ENCODE measurements at regions not wholly inside any gene's neighbourhood (a gene's known extent, or its start where the extent isn't known, plus 50 kb on each side); places are given as distances from the start of the nearest gene placed in this dataset.

DNA sequence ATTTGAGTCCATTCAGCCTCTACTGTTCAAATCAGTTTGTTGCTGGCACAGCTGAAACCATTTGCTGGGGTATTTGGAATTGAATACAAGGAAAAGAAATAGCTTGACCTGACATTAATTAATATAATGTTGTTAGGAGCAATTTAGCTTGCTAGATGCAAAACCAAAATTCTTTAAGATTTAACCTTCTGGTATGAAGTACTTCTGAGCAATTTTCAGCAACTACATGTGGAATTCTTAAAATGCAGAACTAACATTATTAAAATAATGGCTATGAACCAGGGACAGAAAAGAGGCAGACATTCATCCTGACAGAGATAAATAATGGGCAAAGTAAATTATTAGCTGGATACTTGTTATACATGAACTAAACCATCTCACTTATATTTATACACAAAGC, 160.0 kb upstream of the MIR17HG start:
- no peak for DNase-seq (ENCODE audit: low spot score)

DNA sequence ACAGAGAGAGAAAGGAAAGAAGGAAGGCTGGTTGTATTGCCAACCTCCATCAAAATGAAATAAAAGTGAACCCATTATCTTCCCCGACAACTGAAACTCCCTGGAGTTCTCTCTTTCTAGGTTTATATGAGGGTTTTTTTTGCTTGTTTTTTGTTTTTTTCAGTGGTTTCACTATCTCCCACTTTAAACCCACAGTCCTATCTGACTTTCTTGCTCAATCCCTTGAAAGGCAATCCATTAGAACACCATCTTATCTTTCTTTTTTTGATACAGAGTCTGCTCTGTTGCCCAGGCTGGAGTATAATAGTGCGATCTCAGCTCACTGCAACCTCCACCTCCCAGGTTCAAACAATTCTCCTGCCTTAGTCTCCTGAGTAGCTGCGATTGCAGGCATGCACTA, 158.0 kb upstream of the MIR17HG start:
- DNase-seq (ENCODE audit: low spot score): no peak
- no peak for ATAC-seq

More for the DNA sequence above, 160.0 kb upstream of the MIR17HG start:
- ATAC-seq: no peak

DNA sequence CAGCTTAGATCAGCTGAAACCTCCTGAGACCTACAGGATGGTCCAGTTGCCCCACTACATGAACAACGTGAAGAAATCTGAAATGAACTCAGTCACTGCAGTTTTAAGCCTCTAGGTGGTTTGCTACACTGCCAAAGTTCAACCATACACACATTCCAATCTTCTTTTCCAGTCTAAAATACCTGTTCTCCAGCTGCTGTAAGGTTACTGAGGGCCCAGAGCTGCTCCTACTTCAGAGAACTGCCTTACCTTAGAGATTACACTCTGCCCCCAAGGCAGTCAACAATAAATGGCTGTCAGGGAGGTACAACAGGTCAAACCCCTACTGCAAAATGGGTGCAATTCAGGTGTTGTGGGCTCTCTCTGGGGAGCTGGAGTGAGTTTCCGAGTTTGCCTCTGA, 154.1 kb upstream of the MIR17HG start:
- DNase-seq (ENCODE audit: low spot score): no peak
- no peak for ATAC-seq

DNA sequence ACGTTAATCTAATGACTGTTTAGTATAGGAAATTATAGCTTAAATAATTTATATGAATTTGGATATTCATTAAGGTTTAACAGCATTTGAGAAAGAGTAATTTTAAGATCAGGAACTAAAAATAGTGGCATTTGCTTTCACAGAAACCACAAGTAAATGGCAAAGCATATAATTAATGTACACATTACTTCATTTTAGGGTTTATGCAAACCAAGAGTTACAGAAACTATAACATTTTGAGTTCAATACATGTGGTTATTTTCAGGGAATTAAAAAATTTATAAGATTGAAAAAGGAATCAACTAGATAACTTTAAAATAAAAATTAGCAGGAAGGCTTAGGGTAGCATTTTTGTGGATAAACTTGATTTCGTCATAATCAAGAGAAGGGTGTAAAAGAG, 151.7 kb upstream of the MIR17HG start:
- DNase-seq (ENCODE audit: low spot score) (no peak), ATAC-seq (no peak)

DNA sequence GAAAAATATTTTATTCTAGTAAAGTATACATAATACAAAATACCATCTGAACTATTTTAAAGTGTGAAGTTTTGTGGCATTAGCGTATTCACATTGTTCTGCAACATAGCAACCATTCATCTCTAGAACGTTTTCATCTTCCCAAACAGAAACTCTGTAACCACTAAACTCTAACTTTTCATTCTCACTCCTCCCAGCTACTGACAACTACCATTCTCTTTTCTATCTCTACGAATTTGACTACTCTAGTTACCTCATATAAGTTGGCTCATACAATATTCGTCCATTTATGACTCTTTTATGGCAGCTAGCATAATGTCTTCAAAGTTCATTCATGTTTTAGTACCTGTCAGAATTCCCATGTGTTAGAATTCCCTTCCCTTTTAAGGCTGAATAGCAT, 150.5 kb upstream of the MIR17HG start:
- DNase-seq (ENCODE audit: low spot score) (no peak), ATAC-seq (no peak)

DNA sequence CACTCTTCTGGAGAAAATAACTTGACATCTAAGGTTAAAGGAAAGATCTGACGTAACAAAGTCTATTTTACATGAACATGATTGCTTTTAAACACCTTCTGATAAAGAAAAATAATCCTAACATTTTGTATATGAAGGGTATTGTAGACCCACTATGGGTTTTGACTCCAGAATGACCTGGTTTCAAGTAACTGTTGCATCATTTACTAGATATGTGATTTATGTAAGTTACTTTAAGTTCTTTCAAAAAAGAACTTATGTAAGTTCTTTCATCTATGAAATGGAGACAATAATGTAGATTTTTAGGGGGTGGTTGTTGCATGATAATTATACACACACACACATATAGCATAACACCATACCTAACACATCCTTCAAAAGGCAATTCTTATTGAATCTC, 147.6 kb upstream of the MIR17HG start:
- no peak for DNase-seq (ENCODE audit: low spot score)
- ATAC-seq: no peak

DNA sequence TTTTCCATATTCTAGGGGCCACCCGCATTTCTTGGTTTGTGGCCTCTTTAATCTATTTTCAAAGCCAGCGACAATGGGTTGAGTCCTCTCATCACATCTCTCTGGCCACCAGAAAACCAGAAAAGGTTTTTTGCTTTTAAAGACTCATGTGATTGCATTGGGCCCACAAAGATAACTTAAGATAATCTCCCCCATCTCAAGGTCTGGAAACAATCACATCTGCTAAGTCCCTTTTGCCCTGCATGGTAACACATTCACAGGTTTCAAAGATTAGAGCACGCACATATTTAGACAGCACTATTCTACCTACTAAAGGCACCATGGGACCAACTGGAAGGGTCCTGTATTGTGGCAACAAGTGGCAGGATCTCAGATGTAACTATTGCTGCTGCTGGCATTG, 147.0 kb upstream of the MIR17HG start:
- DNase-seq (ENCODE audit: low spot score) (no peak), ATAC-seq (no peak)

DNA sequence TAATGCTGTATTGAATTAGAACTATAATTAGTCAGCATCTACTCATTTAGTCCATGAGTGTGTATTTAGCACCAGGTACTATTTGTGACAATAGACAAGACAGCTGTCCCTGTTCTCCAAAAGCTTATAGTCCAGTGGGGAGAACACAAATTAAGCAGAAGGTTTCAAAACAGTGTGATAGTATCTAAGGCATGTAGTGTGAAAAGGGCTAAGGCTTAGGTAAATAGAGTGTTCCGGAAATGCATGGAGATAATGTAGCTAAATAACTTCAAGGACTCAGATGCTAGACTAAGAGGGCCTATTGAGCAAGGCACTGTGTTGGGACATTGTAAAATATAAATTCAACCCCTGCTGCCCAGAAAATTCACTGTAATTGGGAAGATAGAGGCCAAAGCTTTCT, 144.1 kb upstream of the MIR17HG start:
- DNase-seq (ENCODE audit: low spot score): no peak
- ATAC-seq: no peak

DNA sequence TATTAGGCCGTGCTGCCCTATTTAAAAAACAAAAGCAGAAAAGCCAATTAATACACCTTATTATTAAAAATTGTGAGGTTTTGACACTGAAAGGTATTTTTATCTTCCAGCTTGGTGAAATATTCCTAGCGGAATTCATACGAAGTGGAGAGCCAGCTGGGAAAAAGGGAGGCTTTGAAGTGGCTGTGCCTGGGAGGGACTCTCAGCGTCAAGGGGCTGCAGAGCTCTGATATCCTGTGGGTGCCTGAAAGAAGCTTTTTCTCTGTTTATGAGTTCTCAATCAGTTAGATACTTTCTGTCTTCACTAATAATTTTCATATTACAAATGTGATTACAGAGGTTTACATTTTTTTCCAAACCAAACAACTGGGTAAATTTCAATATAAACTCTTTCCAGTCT, 140.2 kb upstream of the MIR17HG start:
- DNase-seq (ENCODE audit: low spot score) (no peak), ATAC-seq (no peak)

DNA sequence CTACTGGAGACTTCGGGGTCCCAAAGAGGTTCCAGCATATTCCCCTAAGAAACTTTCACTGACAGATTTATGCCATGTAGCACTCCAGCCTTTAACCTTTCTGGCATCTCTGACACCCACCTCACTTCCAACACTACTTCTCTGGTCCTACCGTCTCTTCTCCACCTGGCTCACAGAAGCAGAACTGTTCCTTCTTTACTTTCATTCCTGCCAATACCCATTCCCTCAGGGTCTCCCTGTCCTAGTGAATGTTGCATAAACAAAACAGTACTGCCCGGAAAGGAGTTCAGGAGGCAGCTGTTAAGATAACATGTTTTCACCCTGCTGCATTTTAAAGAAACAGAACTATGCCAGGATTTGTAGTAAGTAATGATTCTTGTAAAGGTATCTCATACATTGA, 136.0 kb upstream of the MIR17HG start:
- no peak for ATAC-seq

DNA sequence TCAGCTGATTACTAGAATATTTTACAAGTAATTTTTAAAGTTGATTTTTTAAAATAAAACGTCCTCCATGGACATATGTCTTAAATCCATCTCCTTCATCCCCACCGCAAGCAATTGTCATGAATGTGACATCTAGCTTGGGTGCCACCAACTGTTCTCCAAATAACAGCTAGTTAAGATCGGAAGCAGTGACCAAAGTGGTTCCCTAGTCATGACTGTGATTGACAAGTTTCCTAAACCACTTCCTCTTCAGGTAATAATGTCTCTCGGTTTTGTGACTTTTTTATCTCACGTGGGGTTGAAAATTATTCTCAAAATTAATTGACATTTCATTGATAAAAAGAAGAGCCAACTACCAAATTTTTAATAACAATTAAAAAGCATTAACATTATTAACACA, 135.3 kb upstream of the MIR17HG start:
- ATAC-seq (no peak), DNase-seq (ENCODE audit: low spot score) (no peak)

More for the DNA sequence above, 136.0 kb upstream of the MIR17HG start:
- DNase-seq (ENCODE audit: low spot score): no peak

DNA sequence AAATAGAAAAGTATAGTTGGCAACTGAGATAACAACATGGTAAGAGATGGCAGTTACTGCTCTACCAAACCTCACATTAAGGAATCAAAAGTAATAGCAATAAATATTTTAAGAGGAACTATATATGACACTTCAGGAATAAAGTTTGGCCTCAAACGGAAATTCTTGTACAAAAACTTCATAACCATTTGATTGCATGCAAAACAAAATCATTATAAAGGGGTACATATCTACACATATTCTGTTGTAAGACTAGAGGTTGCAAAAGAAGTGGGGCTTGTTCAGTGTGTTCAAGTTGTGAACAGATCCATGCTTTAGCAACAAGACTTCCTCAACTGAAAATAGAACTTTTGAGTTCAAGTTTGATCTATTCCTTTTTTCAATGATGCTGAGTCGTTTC, 133.5 kb upstream of the MIR17HG start:
- no peak for ATAC-seq

DNA sequence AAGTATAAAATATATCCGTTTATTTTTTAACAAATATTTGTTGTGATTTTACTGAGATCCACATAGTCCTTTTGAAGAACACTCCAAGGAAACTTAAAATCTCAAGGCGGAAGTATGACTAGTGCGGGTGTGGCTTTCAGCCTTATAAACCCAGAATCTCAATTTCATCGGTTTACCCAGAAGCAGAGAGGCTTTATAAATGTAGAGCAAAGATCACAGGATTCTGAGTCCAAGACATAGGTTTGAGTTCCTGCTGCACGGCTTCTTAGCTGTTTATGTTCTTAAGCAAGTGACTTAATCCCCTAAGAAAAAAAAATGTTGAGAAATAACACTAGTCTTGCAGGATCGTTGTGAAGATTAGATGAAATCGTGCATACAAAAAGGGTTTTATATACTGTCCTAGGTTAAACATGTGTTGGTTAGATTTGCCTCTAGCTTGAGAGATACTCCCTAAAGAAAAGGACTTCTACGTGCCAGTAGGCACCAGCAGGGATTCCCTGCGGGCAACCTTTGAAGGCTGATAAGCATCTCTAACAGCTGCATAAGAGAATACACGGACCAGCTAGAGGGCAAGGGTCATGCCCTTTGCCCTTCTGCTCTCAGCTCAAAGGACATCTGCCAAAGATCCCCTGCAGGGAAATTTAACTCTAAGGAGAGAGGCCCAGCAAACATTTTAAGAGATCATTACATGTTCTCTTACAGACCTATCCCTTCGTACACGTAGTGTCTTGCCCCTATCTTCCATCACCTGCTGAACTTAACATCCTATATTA, 130.4 kb upstream of the MIR17HG start:
- DNase-seq (ENCODE audit: low spot score): no peak
- no peak for ATAC-seq

More for the DNA sequence above, 133.5 kb upstream of the MIR17HG start:
- DNase-seq (ENCODE audit: low spot score): no peak

DNA sequence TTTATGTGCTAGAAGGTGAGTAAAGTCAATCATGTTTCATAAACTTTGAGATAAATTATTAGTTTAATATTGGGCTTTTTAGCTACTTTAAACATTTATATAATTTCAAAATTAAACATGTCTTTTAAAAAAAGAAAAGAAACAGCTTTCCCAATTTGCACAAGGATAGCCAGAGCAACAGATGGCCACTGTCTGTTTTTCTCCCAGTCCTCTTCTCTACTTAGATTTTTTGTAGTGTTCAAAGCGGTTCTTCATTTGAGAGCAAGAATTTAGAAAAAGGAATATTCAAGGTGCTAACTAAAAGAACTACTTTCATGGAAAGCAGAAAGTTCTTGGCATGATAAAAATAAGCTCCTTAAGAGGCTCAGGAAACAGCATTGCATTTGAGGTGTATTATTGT, 128.3 kb upstream of the MIR17HG start:
- no peak for ATAC-seq

DNA sequence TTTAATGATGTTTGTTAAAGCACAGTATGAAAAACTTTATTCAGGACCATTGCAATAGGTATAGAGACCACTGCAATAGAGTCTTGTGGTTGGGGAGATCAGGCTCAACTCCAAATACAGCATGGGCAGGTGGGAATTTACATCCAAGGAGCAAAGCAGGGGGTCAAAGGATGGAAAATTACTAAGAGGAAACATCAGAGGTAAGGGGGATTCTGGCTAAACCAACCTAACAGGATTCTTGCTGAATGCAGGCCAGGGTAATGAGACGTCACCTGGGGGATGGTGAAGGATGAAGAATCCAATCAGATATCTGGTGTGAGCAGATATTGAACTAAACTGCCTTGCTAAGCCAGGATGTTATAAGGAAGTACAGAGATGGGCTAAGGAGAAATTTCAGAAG, 126.6 kb upstream of the MIR17HG start:
- DNase-seq (ENCODE audit: low spot score) (no peak), ATAC-seq (no peak)

More for the DNA sequence above, 128.3 kb upstream of the MIR17HG start:
- no peak for DNase-seq (ENCODE audit: low spot score)

DNA sequence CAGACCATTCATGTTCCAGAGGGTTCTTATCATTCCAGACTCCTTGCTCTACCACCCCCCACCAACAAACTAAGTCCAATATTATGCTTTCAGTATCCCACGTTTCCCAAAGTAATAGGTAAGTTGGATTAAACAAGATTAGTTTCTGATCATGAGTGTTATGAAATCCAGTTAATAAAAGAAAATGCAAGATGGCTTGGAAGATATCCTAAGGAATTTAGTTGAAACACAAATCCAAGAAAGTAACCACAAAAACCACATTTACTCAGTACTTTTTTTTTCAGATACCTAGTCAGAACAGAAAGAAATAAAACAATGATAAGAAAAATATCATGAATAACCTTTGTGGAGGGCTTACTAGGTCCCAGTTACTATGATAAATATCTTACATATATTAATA, 119.4 kb upstream of the MIR17HG start:
- DNase-seq (ENCODE audit: low spot score) (no peak), ATAC-seq (no peak)

DNA sequence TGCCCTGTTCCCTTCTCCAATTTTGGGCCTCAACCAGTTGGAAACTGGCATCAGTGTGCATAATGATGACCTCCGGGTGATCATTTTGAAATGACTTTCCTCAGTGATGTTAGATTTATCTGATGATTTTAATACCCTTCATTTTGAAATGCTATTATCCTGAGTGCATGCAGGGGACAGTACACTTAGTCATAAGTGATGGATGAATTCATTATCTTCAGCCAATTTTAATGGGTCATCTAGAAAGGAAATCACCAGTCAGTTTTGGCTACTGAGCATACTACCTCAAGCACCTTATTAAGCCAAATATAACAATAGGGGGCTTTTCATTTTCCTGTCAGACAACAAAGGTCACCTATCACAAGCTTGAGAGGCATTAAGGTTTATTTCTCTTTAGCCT, 118.5 kb upstream of the MIR17HG start:
- DNase-seq (ENCODE audit: low spot score) (no peak), ATAC-seq (no peak)

DNA sequence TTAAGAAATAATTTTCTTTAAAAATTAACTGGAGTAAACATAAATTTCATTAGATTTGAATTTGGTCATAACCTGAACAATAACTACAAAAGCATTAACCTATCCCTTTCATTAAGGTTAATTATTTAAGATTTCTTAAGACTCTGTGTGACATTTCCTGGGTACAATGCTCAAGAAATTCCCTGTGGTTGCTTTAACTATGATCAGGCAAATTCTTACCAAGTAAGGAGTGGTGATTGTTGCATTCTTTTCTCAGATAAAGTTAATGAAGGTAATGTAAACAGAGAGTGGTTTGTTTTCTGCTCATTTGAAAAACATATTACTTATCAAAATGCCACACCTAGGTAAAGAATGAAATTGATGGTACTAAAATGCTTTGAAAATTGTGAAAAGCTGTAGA, 114.8 kb upstream of the MIR17HG start:
- ATAC-seq: no peak
- no peak for DNase-seq (ENCODE audit: low spot score)

DNA sequence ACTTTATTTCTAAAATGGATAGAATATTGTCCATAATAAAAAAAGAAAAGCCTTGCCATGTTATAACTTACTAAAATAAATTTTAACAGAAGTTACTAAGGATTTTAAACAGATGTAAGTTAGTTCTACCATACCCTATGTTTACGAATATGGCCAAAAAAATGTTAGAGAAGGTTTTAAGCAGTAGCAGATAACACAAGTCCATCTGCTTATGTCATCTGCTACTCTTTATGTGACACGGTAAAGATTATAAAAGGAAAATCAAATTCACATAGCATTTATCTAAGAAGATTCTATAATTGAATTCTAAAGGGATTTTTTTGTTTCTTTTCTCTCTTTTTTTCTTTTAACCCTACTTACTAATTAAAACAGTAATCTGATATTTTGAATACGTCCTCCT, 114.2 kb upstream of the MIR17HG start:
- no peak for DNase-seq (ENCODE audit: low spot score)

DNA sequence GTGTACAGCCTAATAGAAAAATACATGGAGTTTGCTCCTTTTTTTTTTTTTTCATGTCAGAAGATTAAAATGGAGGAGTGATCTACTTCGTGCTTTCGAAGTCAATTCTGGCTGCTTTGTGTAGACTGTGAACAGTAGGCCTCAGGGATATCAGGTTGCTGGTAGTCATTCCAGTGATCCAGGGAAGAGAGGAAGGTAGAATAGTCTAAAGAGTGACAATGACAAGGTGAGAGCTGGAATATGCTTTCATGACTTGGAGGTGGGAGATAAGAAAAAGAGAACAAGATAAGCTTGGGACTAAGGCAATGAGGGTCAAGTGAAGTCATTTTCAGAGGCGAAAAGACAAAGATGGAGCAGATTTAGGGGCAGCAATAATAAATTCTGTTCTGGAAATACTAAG, 111.3 kb upstream of the MIR17HG start:
- DNase-seq (ENCODE audit: low spot score): no peak
- no peak for ATAC-seq

More for the DNA sequence above, 114.2 kb upstream of the MIR17HG start:
- ATAC-seq: no peak

DNA sequence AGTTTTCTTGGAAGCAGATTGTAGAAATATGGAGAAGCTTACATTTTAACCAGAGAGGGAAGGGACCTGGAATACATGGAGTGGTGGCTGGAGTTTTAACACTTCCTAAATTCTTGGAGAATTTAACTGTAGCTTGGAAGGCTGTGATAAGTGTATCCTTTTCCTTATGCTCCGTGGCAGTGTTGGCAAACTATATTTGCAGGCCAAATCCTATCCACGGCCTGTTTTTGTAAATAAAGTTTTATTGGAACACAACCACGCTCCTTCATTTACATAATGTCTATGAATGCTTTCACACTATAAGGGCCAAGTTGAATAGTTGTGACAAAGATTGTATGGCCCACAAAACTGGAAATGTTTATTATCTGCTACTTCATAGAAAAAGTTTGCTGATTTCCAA, 110.6 kb upstream of the MIR17HG start:
- no peak for DNase-seq (ENCODE audit: low spot score)
- ATAC-seq: no peak

DNA sequence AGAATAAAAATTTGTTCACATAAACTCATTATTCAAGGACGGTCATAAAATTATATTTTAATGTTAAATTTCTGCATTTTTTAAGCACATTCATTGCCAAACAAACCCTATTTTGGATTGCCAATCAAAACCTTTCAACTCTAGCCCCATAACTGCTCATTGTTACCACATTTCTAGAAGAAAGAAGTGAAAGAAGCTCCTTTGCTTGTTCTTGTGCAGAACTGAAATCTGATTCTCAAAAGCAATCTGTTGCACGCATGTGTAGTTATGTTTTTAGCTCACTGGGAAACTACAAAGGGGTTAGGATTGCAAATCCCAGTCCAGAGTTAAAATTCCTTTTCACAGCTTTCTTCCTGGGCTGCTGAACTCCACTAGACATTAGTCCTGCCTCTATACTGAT, 109.5 kb upstream of the MIR17HG start:
- ATAC-seq: no peak
- no peak for DNase-seq (ENCODE audit: low spot score)

DNA sequence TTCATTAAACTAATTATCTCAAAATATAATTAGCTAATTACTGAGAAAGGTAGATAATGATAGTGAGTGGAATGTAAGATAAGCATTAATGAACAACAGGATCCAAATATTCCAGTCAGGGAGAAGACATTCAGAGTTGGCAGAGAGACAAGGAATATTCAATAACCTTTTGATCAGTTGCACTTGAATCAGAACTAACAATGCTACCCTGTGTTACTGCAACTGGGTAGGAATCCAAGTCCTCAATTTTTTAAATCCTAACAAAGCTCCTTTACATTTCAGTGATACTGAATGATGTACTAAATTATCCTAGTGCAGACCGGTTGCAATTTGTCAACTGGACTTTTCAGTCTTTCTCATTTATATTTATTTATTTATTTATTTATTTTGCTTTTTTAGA, 107.1 kb upstream of the MIR17HG start:
- DNase-seq (ENCODE audit: low spot score): no peak
- ATAC-seq: no peak

Measured in left lobe of liver (tissue), 2 donors.